AG10803 (cell line): ENCODE measurements at regions not wholly inside any gene's neighbourhood (a gene's known extent, or its start where the extent isn't known, plus 50 kb on each side); places are given as distances from the start of the nearest gene placed in this dataset.
A peak's percentile ranks its signal among the peaks of the same experiment; 100 is the strongest.
"Not testable (repeated sequence)": the region's sequence is repeated elsewhere in the genome, so short reads cannot be mapped to it uniquely, and the experiment has no call there.

Source experiments
- DNase-seq: peaks from one replicate; pipeline ENCODE4 v3.0.0; 2010; ENCODE audit warnings: low read depth
- H3K4me3 ChIP-seq: 2 replicates; pipeline ENCODE4 v1.5.1; 2011; ENCODE audit warnings: mild to moderate bottlenecking, low read length, control low read depth
- CTCF ChIP-seq: conservative IDR thresholded peaks from 2 replicates; pipeline ENCODE4 v1.5.1; 2011; ENCODE audit warnings: mild to moderate bottlenecking, low read length, control low read depth, inconsistent platforms

GRCh38 chr22:34841331-34841771 lies 224.6 kb upstream of the ISX start:
- no peak overlapping the region for H3K4me3 ChIP-seq
- peak; percentile 35 for DNase-seq
- TF ChIP-seq CTCF = no peak

GRCh38 chr22:34841911-34842310 lies 224.0 kb upstream of the ISX start:
- no peak for TF ChIP-seq CTCF
- no peak overlapping the region for H3K4me3 ChIP-seq
- peak; percentile 31 for DNase-seq

GRCh38 chr22:34842630-34843029 lies 223.3 kb upstream of the ISX start:
- TF ChIP-seq CTCF = no peak; the same call in 1 of the 2 replicates
- no peak overlapping the region for H3K4me3 ChIP-seq
- no peak for DNase-seq

GRCh38 chr22:34843743-34844142 lies 222.2 kb upstream of the ISX start:
- not testable (repeated sequence) for DNase-seq, H3K4me3 ChIP-seq

- no peak for TF ChIP-seq CTCF
- DNase-seq = no peak
- no peak overlapping the region for H3K4me3 ChIP-seq
These were observed 220.6 kb upstream of the ISX start for GRCh38 chr22:34845391-34845790.

- peak; percentile 58 for DNase-seq
- TF ChIP-seq CTCF = no peak
- H3K4me3 ChIP-seq = no peak overlapping the region
These were observed 218.9 kb upstream of the ISX start for GRCh38 chr22:34847072-34847471.

GRCh38 chr22:34849965-34850364 lies 216.0 kb upstream of the ISX start:
- peak; percentile 58 for DNase-seq
- H3K4me3 ChIP-seq = no peak overlapping the region
- TF ChIP-seq CTCF = no peak
